Uterus (tissue), 3 donors: ENCODE measurements at regions not wholly inside any gene's neighbourhood (a gene's known extent, or its start where the extent isn't known, plus 50 kb on each side); places are given as distances from the start of the nearest gene placed in this dataset.

Source experiments
- DNase-seq, 2 donors: peaks; one replicate each; pipeline ENCODE4 v3.0.0-alpha.2; 2019 to 2020
- H3K27ac ChIP-seq, 2 donors: fragments of 200-600 bp; sonication (generic); 1 replicate in 1 of 2; 2 replicates in 1 of 2; pipeline ENCODE4 v1.5.1; 2016 to 2018
- H3K27me3 ChIP-seq, 2 donors: fragments of 200-600 bp; sonication (generic); one replicate each; pipeline ENCODE4 v1.5.1; 2018 to 2019; ENCODE audit warnings: control low read depth in 1 of 2
- H3K36me3 ChIP-seq, 2 donors: fragments of 200-600 bp; sonication (generic); one replicate each; pipeline ENCODE4 v1.5.1; 2019; ENCODE audit warnings: control low read depth in 1 of 2
- H3K4me1 ChIP-seq, 2 donors: fragments of 200-600 bp; sonication (generic); one replicate each; pipeline ENCODE4 v1.5.1; 2018 to 2019; ENCODE audit warnings: control low read depth in 1 of 2
- H3K4me3 ChIP-seq, 2 donors: fragments of 200-600 bp; sonication (generic); 1 replicate in 1 of 2; 2 replicates in 1 of 2; pipeline ENCODE4 v1.5.1; 2018 to 2019; ENCODE audit warnings: mild to moderate bottlenecking in 1 of 2
- H3K9me3 ChIP-seq, 2 donors: fragments of 200-600 bp; sonication (generic); one replicate each; pipeline ENCODE4 v1.5.1; 2019; ENCODE audit warnings: control low read depth in 1 of 2
- POLR2A ChIP-seq, 2 donors: fragments of 450-650 bp; IDR thresholded peaks; one replicate each; pipeline ENCODE4 v1.6.1; 2016; ENCODE audit warnings: antibody characterized with exemption in 2 of 2, mild to moderate bottlenecking in 1 of 2, moderate library complexity in 1 of 2
- intact Hi-C: fragments of 100-400 bp; cut with DNase I; formaldehyde crosslinking; loops from one replicate; pipeline ENCODE4 v1.15.1; 2023; ENCODE audit warnings: low total_unique reads
- TF ChIP-seq, protein P1 (sequence below), 4 experiments: fragments of 200-600 bp in 2 of 4; fragments of 450-650 bp in 2 of 4; sonication (generic) in 2 of 4; IDR thresholded peaks; one replicate each; pipeline ENCODE4 v1.5.1; 2016 to 2019; ENCODE audit warnings: antibody characterized with exemption in 4 of 4, mild to moderate bottlenecking in 2 of 4, moderate library complexity in 1 of 4
- donor health status: DM: yes; HTN: yes; CAD: no.

DNA sequence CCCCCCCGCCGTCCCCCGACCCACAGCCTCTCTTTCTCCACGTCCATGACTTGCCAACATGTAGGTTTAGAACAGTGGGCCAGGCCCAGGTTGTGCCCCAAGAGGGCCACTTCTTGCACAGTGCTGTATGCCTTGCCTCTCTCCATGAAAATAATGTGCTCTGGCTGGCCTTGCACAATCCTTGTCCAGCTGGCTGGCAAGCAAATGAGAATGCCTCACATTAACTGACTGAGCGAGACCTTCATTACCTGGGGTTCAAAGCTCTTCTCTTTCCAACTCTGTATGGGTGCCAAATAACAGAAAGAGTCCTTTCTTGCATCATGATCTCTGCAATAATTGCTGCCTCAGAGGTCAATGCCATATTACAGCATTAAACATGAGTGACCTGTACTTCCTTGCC is 416.6 kb downstream of the FGF13 start:
- H3K36me3 ChIP-seq, result no peaks in the 10 kb centered on the region
- no peak for DNase-seq
- H3K9me3 ChIP-seq, result no peaks in the 10 kb centered on the region
- no peak overlapping the region for H3K27ac ChIP-seq
- TF ChIP-seq, protein P1, sequence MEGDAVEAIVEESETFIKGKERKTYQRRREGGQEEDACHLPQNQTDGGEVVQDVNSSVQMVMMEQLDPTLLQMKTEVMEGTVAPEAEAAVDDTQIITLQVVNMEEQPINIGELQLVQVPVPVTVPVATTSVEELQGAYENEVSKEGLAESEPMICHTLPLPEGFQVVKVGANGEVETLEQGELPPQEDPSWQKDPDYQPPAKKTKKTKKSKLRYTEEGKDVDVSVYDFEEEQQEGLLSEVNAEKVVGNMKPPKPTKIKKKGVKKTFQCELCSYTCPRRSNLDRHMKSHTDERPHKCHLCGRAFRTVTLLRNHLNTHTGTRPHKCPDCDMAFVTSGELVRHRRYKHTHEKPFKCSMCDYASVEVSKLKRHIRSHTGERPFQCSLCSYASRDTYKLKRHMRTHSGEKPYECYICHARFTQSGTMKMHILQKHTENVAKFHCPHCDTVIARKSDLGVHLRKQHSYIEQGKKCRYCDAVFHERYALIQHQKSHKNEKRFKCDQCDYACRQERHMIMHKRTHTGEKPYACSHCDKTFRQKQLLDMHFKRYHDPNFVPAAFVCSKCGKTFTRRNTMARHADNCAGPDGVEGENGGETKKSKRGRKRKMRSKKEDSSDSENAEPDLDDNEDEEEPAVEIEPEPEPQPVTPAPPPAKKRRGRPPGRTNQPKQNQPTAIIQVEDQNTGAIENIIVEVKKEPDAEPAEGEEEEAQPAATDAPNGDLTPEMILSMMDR (IDR thresholded peaks at IDR 0.05), result no peak
- TF ChIP-seq POLR2A (IDR thresholded peaks at IDR 0.05), result no peak
- no peak overlapping the region for H3K4me3 ChIP-seq
- intact Hi-C loops, result no loop called here
- no peaks in the 10 kb centered on the region for H3K27me3 ChIP-seq
- H3K4me1 ChIP-seq, result no peaks in the 10 kb centered on the region

DNA sequence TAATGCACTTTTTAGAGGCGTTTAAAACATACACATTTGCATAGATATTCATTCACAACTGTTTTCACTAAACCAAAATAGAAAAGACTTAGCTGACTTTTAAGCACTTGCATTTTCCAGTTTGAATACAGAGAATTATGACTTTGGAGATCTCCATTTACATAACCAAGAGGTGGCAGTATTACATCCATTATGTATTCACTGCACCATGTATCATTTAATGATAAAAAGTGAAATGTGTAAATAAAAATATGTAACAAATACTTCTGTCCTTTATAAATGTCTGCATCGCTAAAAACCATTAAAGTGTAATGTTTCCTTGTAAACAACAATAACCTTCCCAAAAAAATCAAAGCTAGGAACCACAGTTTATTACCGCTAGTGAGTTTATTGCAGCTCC is 413.2 kb downstream of the FGF13 start:
- no peaks in the 10 kb centered on the region for H3K9me3 ChIP-seq
- H3K27me3 ChIP-seq, result no peaks in the 10 kb centered on the region
- no peak overlapping the region for H3K4me3 ChIP-seq
- no peak for DNase-seq
- TF ChIP-seq, protein P1 (IDR thresholded peaks at IDR 0.05), result no peak
- no peak for TF ChIP-seq POLR2A (IDR thresholded peaks at IDR 0.05)
- H3K27ac ChIP-seq, result no peak overlapping the region
- intact Hi-C loops, result no loop called here
- no peaks in the 10 kb centered on the region for H3K4me1 ChIP-seq
- H3K36me3 ChIP-seq, result no peaks in the 10 kb centered on the region

DNA sequence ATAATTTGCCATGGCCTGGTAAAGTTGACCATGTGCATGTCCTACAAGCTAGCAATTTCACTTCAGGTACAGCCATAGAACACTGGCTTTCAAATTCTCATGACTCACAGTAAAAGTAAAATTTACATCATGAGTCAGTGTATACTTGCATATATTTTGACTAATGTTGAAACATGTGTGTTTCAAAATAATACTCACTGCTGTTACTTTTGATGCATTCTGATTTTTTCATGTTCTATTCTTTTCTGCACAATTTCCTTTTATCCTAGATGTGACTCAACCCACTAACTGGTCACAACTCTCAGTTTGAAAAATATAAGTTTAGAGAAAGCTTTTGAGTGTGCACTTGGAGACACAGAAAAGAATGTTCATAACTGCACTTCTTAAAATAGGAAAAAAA is 365.7 kb downstream of the FGF13 start:
- H3K36me3 ChIP-seq, result no peaks in the 10 kb centered on the region
- no peak for TF ChIP-seq POLR2A (IDR thresholded peaks at IDR 0.05)
- TF ChIP-seq, protein P1 (IDR thresholded peaks at IDR 0.05), result no peak
- intact Hi-C loops, result no loop called here

DNA sequence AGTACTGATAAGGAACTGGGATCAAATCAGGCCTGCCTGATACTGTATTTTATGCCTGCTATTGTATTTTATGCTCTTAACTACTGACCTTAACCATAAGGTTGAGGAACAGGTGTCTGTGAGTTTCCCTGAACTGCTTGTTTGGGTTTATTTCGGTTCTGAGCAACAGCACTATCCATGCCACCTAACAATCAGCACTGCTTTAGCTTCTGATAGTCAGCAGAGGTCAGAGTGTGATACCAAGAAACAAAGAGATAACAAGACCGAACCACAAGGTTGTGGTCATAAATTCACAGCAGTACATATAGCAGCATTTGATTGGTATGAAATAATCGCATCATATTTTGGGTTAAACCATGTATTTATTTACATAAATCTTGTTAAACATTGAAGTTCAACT is 362.2 kb downstream of the FGF13 start:
- H3K9me3 ChIP-seq, result no peaks in the 10 kb centered on the region
- DNase-seq, result no peak
- TF ChIP-seq POLR2A (IDR thresholded peaks at IDR 0.05), result no peak
- TF ChIP-seq, protein P1 (IDR thresholded peaks at IDR 0.05), result no peak

More for the DNA sequence above, 365.7 kb downstream of the FGF13 start:
- H3K27me3 ChIP-seq, result no peaks in the 10 kb centered on the region
- no peak overlapping the region for H3K27ac ChIP-seq
- no peaks in the 10 kb centered on the region for H3K9me3 ChIP-seq
- DNase-seq, result no peak
- no peak overlapping the region for H3K4me3 ChIP-seq
- no peaks in the 10 kb centered on the region for H3K4me1 ChIP-seq

DNA sequence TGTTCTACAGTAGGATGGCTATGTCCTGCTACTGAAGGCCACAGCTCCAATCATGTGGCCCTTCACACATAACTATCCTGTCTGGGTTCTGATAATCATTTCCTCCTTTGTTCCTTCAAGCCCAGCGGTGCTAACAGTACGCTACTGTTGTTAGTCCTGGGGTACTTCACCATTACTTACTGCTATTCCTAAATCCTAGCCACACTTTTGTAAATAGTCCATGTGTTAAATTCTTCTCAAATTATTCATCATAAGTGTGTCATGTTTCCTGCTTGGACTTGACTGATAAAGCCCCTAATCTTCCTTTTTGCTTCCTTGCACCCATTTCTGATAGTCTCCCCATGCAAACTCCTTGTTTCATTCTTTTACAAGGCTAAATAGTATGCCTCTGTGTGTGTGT is 332.6 kb downstream of the FGF13 start:
- no peak for DNase-seq
- TF ChIP-seq POLR2A (IDR thresholded peaks at IDR 0.05), result no peak
- TF ChIP-seq, protein P1 (IDR thresholded peaks at IDR 0.05), result no peak
- H3K27ac ChIP-seq, result no peak overlapping the region
- no peaks in the 10 kb centered on the region for H3K9me3 ChIP-seq
- no peaks in the 10 kb centered on the region for H3K27me3 ChIP-seq
- no peak overlapping the region for H3K4me3 ChIP-seq
- no peaks in the 10 kb centered on the region for H3K36me3 ChIP-seq
- intact Hi-C loops, result no loop called here
- no peaks in the 10 kb centered on the region for H3K4me1 ChIP-seq

More for the DNA sequence above, 362.2 kb downstream of the FGF13 start:
- no peak overlapping the region for H3K27ac ChIP-seq
- no peak overlapping the region for H3K4me3 ChIP-seq
- intact Hi-C loops, result no loop called here
- H3K27me3 ChIP-seq, result no peaks in the 10 kb centered on the region
- H3K4me1 ChIP-seq, result no peaks in the 10 kb centered on the region
- no peaks in the 10 kb centered on the region for H3K36me3 ChIP-seq
